Esophagus muscularis mucosa (tissue), 4 donors: ENCODE measurements at regions not wholly inside any gene's neighbourhood (a gene's known extent, or its start where the extent isn't known, plus 50 kb on each side); places are given as distances from the start of the nearest gene placed in this dataset.

Experiments
- CTCF ChIP-seq, 3 experiments: fragments of 200-600 bp in 2 of 3; fragments of 450-650 bp in 1 of 3; sonication (generic) in 2 of 3; IDR thresholded peaks; one replicate each; pipeline ENCODE4 v1.5.1; 2017 to 2019; ENCODE audit warnings: antibody characterized with exemption in 3 of 3, mild to moderate bottlenecking in 2 of 3, moderate library complexity in 1 of 3
- EP300 ChIP-seq: sonication (generic); formaldehyde crosslinking; IDR thresholded peaks from one replicate; pipeline ENCODE4 v1.6.1; 2017; ENCODE audit warnings: antibody characterized with exemption
- POLR2A ChIP-seq: fragments of 450-650 bp; IDR thresholded peaks from one replicate; pipeline ENCODE4 v1.6.1; 2017; ENCODE audit warnings: antibody characterized with exemption, moderate library complexity, mild to moderate bottlenecking, low read depth
- POLR2AphosphoS5 ChIP-seq, 2 donors: sonication (generic); formaldehyde crosslinking; IDR thresholded peaks; one replicate each; pipeline ENCODE4 v1.6.1; 2017; ENCODE audit warnings: antibody characterized with exemption in 2 of 2

GRCh38 chr12:89228491-89228890 is 123.8 kb downstream of the DUSP6 start:
- TF ChIP-seq CTCF (IDR thresholded peaks at IDR 0.05) (no peak), POLR2A (no peak), POLR2AphosphoS5 (IDR thresholded peaks at IDR 0.05) (no peak), EP300 (no peak)
